ENCODE measurements at regions not wholly inside any gene's neighbourhood (a gene's known extent, or its start where the extent isn't known, plus 50 kb on each side); places are given as distances from the start of the nearest gene placed in this dataset.
"Not testable (repeated sequence)": the region's sequence is repeated elsewhere in the genome, so short reads cannot be mapped to it uniquely, and the experiment has no call there.

- no peak overlapping the region for H3K27ac ChIP-seq (replicated peaks; ENCODE audit: low read length)
- no peak overlapping the region for H4K8ac ChIP-seq (ENCODE audit: low read depth, low read length)
- no peak overlapping the region for H2AK5ac ChIP-seq (ENCODE audit: low read depth, low read length)
- H2BK12ac ChIP-seq (ENCODE audit: low read length), result no peak overlapping the region
- no peak overlapping the region for H2BK5ac ChIP-seq (ENCODE audit: low read length)
- WGBS, 2 donors (ENCODE audit: extremely low coverage in 2 of 2, insufficient read length in 2 of 2, insufficient replicate concordance in 1 of 2), result no CpG with 5 or more reads among the region's 4 CpGs
- H3K4me3 ChIP-seq (ENCODE audit: low read length in 2 of 2), result no peak overlapping the region
- H3K9ac ChIP-seq (ENCODE audit: low read depth, low read length, poor library complexity), result no peak overlapping the region
- no peaks in the 10 kb centered on the region for H3K79me1 ChIP-seq (ENCODE audit: low read depth, low read length)
- H2AFZ ChIP-seq (ENCODE audit: low read length), result no peak overlapping the region
- no peak for DNase-seq (ENCODE audit: low spot score)
- no peak overlapping the region for H3K4me2 ChIP-seq (ENCODE audit: insufficient read depth, low read length, poor library complexity, severe bottlenecking)
- H2BK120ac ChIP-seq (ENCODE audit: low read depth, low read length), result no peak overlapping the region
- no peaks in the 10 kb centered on the region for H3K9me3 ChIP-seq (replicated peaks in 1 of 2; ENCODE audit: control insufficient read depth in 2 of 2, insufficient read depth in 1 of 2, low read depth in 1 of 2, low read length in 2 of 2)
- H3K36me3 ChIP-seq (replicated peaks in 1 of 2; ENCODE audit: control insufficient read depth in 2 of 2, insufficient read depth in 2 of 2, low read length in 2 of 2), result no peaks in the 10 kb centered on the region
- no peak overlapping the region for H2BK15ac ChIP-seq (ENCODE audit: low read length)
- H3K23ac ChIP-seq (ENCODE audit: low read depth, low read length, poor library complexity), result no peak overlapping the region
- no peak overlapping the region for H4K91ac ChIP-seq (ENCODE audit: low read depth, low read length, poor library complexity)
- no peak overlapping the region for H3K18ac ChIP-seq (ENCODE audit: low read length)
- H3K14ac ChIP-seq (ENCODE audit: low read length), result no peak overlapping the region
- H3K4ac ChIP-seq (ENCODE audit: low read length), result no peak overlapping the region
- no peaks in the 10 kb centered on the region for H3K4me1 ChIP-seq (ENCODE audit: control insufficient read depth in 2 of 2, insufficient read depth in 1 of 2, low read depth in 1 of 2, low read length in 2 of 2)
- peaks cover 0 to 3% (median 0%) of the 10 kb centered on the region in 3 experiments for H3K27me3 ChIP-seq (ENCODE audit: control insufficient read depth in 3 of 3, insufficient read depth in 3 of 3, low read depth in 1 of 3, low read length in 3 of 3)
These were observed 60.1 kb upstream of the E2F3 start for GRCh38 chr6:20341564-20341963.

- H3K4ac ChIP-seq (ENCODE audit: low read length); H2BK12ac ChIP-seq (ENCODE audit: low read length); H2AFZ ChIP-seq (ENCODE audit: low read length); H3K23ac ChIP-seq (ENCODE audit: low read depth, low read length, poor library complexity); H3K27ac ChIP-seq (replicated peaks; ENCODE audit: low read length); H3K36me3 ChIP-seq (replicated peaks in 1 of 2; ENCODE audit: control insufficient read depth in 2 of 2, insufficient read depth in 2 of 2, low read length in 2 of 2); H2AK5ac ChIP-seq (ENCODE audit: low read depth, low read length); DNase-seq (ENCODE audit: low spot score); H3K18ac ChIP-seq (ENCODE audit: low read length); H2BK5ac ChIP-seq (ENCODE audit: low read length); H3K27me3 ChIP-seq (ENCODE audit: control insufficient read depth in 3 of 3, insufficient read depth in 3 of 3, low read depth in 1 of 3, low read length in 3 of 3); H3K4me3 ChIP-seq (ENCODE audit: low read length in 2 of 2); H3K14ac ChIP-seq (ENCODE audit: low read length); H2BK15ac ChIP-seq (ENCODE audit: low read length); H3K9me3 ChIP-seq (replicated peaks in 1 of 2; ENCODE audit: control insufficient read depth in 2 of 2, insufficient read depth in 1 of 2, low read depth in 1 of 2, low read length in 2 of 2); H3K9ac ChIP-seq (ENCODE audit: low read depth, low read length, poor library complexity); H3K4me2 ChIP-seq (ENCODE audit: insufficient read depth, low read length, poor library complexity, severe bottlenecking); H3K79me1 ChIP-seq (ENCODE audit: low read depth, low read length); H4K8ac ChIP-seq (ENCODE audit: low read depth, low read length); H4K91ac ChIP-seq (ENCODE audit: low read depth, low read length, poor library complexity); H2BK120ac ChIP-seq (ENCODE audit: low read depth, low read length); H3K4me1 ChIP-seq (ENCODE audit: control insufficient read depth in 2 of 2, insufficient read depth in 1 of 2, low read depth in 1 of 2, low read length in 2 of 2): not testable (repeated sequence)
- no CpG with 5 or more reads among the region's 4 CpGs for WGBS, 2 donors (ENCODE audit: extremely low coverage in 2 of 2, insufficient read length in 2 of 2, insufficient replicate concordance in 1 of 2)
These were observed 54.7 kb upstream of the E2F3 start for GRCh38 chr6:20346948-20347347.

- H3K23ac ChIP-seq (ENCODE audit: low read depth, low read length, poor library complexity), result no peak overlapping the region
- no peak overlapping the region for H2BK12ac ChIP-seq (ENCODE audit: low read length)
- H3K18ac ChIP-seq (ENCODE audit: low read length), result no peak overlapping the region
- H3K27me3 ChIP-seq (ENCODE audit: control insufficient read depth in 3 of 3, insufficient read depth in 3 of 3, low read depth in 1 of 3, low read length in 3 of 3), result peaks cover 0 to 5% (median 0%) of the 10 kb centered on the region in 3 experiments
- no peak overlapping the region for H4K91ac ChIP-seq (ENCODE audit: low read depth, low read length, poor library complexity)
- no CpG with 5 or more reads among the region's 3 CpGs for WGBS, 2 donors (ENCODE audit: extremely low coverage in 2 of 2, insufficient read length in 2 of 2, insufficient replicate concordance in 1 of 2)
- H4K8ac ChIP-seq (ENCODE audit: low read depth, low read length), result no peak overlapping the region
- no peak overlapping the region for H2BK15ac ChIP-seq (ENCODE audit: low read length)
- DNase-seq (ENCODE audit: low spot score), result no peak
- H3K9ac ChIP-seq (ENCODE audit: low read depth, low read length, poor library complexity), result no peak overlapping the region
- peaks cover 0 to under 1% of the 10 kb centered on the region in 2 donors for H3K9me3 ChIP-seq (replicated peaks in 1 of 2; ENCODE audit: control insufficient read depth in 2 of 2, insufficient read depth in 1 of 2, low read depth in 1 of 2, low read length in 2 of 2)
- peaks cover 0 to 2% of the 10 kb centered on the region in 2 donors for H3K4me1 ChIP-seq (ENCODE audit: control insufficient read depth in 2 of 2, insufficient read depth in 1 of 2, low read depth in 1 of 2, low read length in 2 of 2)
- H3K4me2 ChIP-seq (ENCODE audit: insufficient read depth, low read length, poor library complexity, severe bottlenecking), result no peak overlapping the region
- no peak overlapping the region for H3K4ac ChIP-seq (ENCODE audit: low read length)
- no peak overlapping the region for H3K4me3 ChIP-seq (ENCODE audit: low read length in 2 of 2)
- no peak overlapping the region for H2AK5ac ChIP-seq (ENCODE audit: low read depth, low read length)
- no peaks in the 10 kb centered on the region for H3K36me3 ChIP-seq (replicated peaks in 1 of 2; ENCODE audit: control insufficient read depth in 2 of 2, insufficient read depth in 2 of 2, low read length in 2 of 2)
- H2BK120ac ChIP-seq (ENCODE audit: low read depth, low read length), result no peak overlapping the region
- H2AFZ ChIP-seq (ENCODE audit: low read length), result no peak overlapping the region
- no peaks in the 10 kb centered on the region for H3K79me1 ChIP-seq (ENCODE audit: low read depth, low read length)
- H3K14ac ChIP-seq (ENCODE audit: low read length), result no peak overlapping the region
- H2BK5ac ChIP-seq (ENCODE audit: low read length), result no peak overlapping the region
- H3K27ac ChIP-seq (replicated peaks; ENCODE audit: low read length), result no peak overlapping the region
These were observed 53.6 kb upstream of the E2F3 start for GRCh38 chr6:20348041-20348440.

DNA sequence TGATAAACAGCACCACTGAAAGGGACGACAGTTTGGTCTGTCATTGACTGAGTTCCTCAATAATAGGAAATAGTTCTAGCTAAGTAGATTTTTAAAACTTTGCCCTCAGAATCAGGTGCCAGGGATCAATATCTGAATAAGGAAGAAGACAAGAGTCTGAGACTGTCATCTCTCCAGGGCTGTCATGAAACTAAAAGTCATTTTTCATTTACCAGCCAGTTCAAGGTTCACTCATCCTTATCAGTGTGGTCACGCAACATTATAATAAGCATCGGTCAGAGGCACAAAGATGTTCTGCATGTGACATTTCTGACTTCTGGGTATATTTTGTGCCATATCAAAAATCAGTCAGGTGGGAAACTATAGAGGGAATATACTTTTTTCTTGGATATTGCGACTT is 52.5 kb upstream of the E2F3 start:
- no peak for DNase-seq (ENCODE audit: low spot score)
- Histone ChIP-seq H2BK120ac (ENCODE audit: low read depth, low read length) (no peak overlapping the region), H3K27ac (replicated peaks; ENCODE audit: low read length) (no peak overlapping the region), H3K4me3 (ENCODE audit: low read length in 2 of 2) (no peak overlapping the region), H2BK12ac (ENCODE audit: low read length) (no peak overlapping the region), H3K18ac (ENCODE audit: low read length) (no peak overlapping the region), H3K9ac (ENCODE audit: low read depth, low read length, poor library complexity) (no peak overlapping the region), H3K79me1 (ENCODE audit: low read depth, low read length) (no peaks in the 10 kb centered on the region), H4K91ac (ENCODE audit: low read depth, low read length, poor library complexity) (no peak overlapping the region), H2AFZ (ENCODE audit: low read length) (no peak overlapping the region), H2BK5ac (ENCODE audit: low read length) (no peak overlapping the region), H3K9me3 (replicated peaks in 1 of 2; ENCODE audit: control insufficient read depth in 2 of 2, insufficient read depth in 1 of 2, low read depth in 1 of 2, low read length in 2 of 2) (peaks cover 1 to 6% of the 10 kb centered on the region in 2 donors), H3K23ac (ENCODE audit: low read depth, low read length, poor library complexity) (no peak overlapping the region), H3K14ac (ENCODE audit: low read length) (no peak overlapping the region), H2BK15ac (ENCODE audit: low read length) (no peak overlapping the region), H2AK5ac (ENCODE audit: low read depth, low read length) (no peak overlapping the region), H4K8ac (ENCODE audit: low read depth, low read length) (no peak overlapping the region), H3K4me1 (ENCODE audit: control insufficient read depth in 2 of 2, insufficient read depth in 1 of 2, low read depth in 1 of 2, low read length in 2 of 2) (peaks cover 0 to 2% of the 10 kb centered on the region in 2 donors), H3K36me3 (replicated peaks in 1 of 2; ENCODE audit: control insufficient read depth in 2 of 2, insufficient read depth in 2 of 2, low read length in 2 of 2) (no peaks in the 10 kb centered on the region), H3K4ac (ENCODE audit: low read length) (no peak overlapping the region), H3K4me2 (ENCODE audit: insufficient read depth, low read length, poor library complexity, severe bottlenecking) (no peak overlapping the region), H3K27me3 (ENCODE audit: control insufficient read depth in 3 of 3, insufficient read depth in 3 of 3, low read depth in 1 of 3, low read length in 3 of 3) (peaks cover 0 to 5% (median 0%) of the 10 kb centered on the region in 3 experiments)
- no CpG with 5 or more reads among the region's 4 CpGs for WGBS, 2 donors (ENCODE audit: extremely low coverage in 2 of 2, insufficient read length in 2 of 2, insufficient replicate concordance in 1 of 2)
